Endothelial cell of umbilical vein (primary cell): ENCODE measurements at regions not wholly inside any gene's neighbourhood (a gene's known extent, or its start where the extent isn't known, plus 50 kb on each side); places are given as distances from the start of the nearest gene placed in this dataset.

Experiments used
- BruUV-seq: library from RNA; stranded (reverse); fragments of 400-500 nt; replicated peaks from 2 replicates; lab custom pipeline; 2021; lab: Mats Ljungman, UMichigan
- CTCF ChIA-PET: fragments of 300-600, 350-600 bp; sonication (Branson Sonifier 250); formaldehyde crosslinking; loops from one replicate; lab custom pipeline; 2021; ENCODE audit warnings: antibody characterized with exemption, inconsistent platforms; lab: Charles Lee
- POLR2A ChIA-PET: fragments of 300-600, 350-600 bp; sonication (Branson Sonifier 250); formaldehyde crosslinking; loops from one replicate; lab custom pipeline; 2021; ENCODE audit warnings: antibody characterized with exemption, inconsistent platforms; lab: Charles Lee
- DNase-seq: peaks from one replicate; pipeline ENCODE4 v3.0.0-alpha.2; 2011; ENCODE audit warnings: low read depth, low spot score
- FAIRE-seq: peaks from 2 replicates; lab custom pipeline; 2011; peaks lifted over from hg19 to GRCh38; lab: Jason Lieb, UNC
- H2AFZ ChIP-seq: 2 replicates; pipeline ENCODE4 v1.6.0; 2012; ENCODE audit warnings: low read depth, low read length, control low read depth, inconsistent platforms
- H3K27ac ChIP-seq: 2 replicates; pipeline ENCODE4 v1.5.1; 2011; ENCODE audit warnings: low read depth, mild to moderate bottlenecking, control low read depth, low read length, moderate library complexity; ENCODE audit not compliant: insufficient read depth
- H3K27me3 ChIP-seq, 2 experiments: 2 replicates each; pipeline versions ENCODE4 v1.6.0 to v1.6.1; 2011; ENCODE audit warnings: low read length in 2 of 2, mixed read lengths in 1 of 2; ENCODE audit not compliant: control insufficient read depth in 2 of 2, insufficient read depth in 2 of 2
- H3K36me3 ChIP-seq, 2 experiments: 2 replicates in 1 of 2; 3 replicates in 1 of 2; pipeline ENCODE4 v1.5.1; 2011; ENCODE audit warnings: low read length in 2 of 2, mild to moderate bottlenecking in 1 of 2, moderate library complexity in 1 of 2; ENCODE audit not compliant: control insufficient read depth in 2 of 2, insufficient read depth in 2 of 2; ENCODE audit errors: extremely low read depth in 1 of 2
- H3K4me1 ChIP-seq: 3 replicates; pipeline ENCODE4 v1.5.1; 2011; ENCODE audit warnings: mild to moderate bottlenecking, low read length; ENCODE audit not compliant: control insufficient read depth, insufficient read depth; ENCODE audit errors: extremely low read depth
- H3K4me2 ChIP-seq: 2 replicates; pipeline ENCODE4 v1.6.1; 2011; ENCODE audit warnings: low read length, control low read depth, mixed read lengths; ENCODE audit not compliant: insufficient read depth
- H3K4me3 ChIP-seq, 3 experiments: fragments of 200-600 bp in 1 of 3; sonication (generic), shearing (Covaris generic) in 1 of 3; replicated peaks in 1 of 3; 2 replicates each; pipeline ENCODE4 v1.5.1; 2011 to 2016; ENCODE audit warnings: control low read depth in 3 of 3, low read length in 3 of 3, mild to moderate bottlenecking in 2 of 3, inconsistent platforms in 1 of 3, low read depth in 1 of 3, moderate library complexity in 1 of 3; ENCODE audit not compliant: insufficient read depth in 1 of 3
- H3K79me2 ChIP-seq: 2 replicates; pipeline ENCODE4 v1.6.0; 2012; ENCODE audit warnings: low read length, inconsistent platforms; ENCODE audit not compliant: control insufficient read depth, insufficient read depth
- H3K9ac ChIP-seq: replicated peaks from 2 replicates; pipeline ENCODE3; 2011; ENCODE audit warnings: low read length, control low read depth; ENCODE audit not compliant: insufficient read depth; ENCODE audit errors: extremely low read depth
- H3K9me1 ChIP-seq: replicated peaks from 3 replicates; pipeline ENCODE4 v1.6.0; 2011; ENCODE audit warnings: mild to moderate bottlenecking, low read length; ENCODE audit not compliant: control insufficient read depth, insufficient read depth; ENCODE audit errors: extremely low read depth
- H3K9me3 ChIP-seq: replicated peaks from 2 replicates; pipeline ENCODE4 v1.5.1; 2012; ENCODE audit warnings: low read length, inconsistent platforms; ENCODE audit not compliant: control insufficient read depth, insufficient read depth
- H4K20me1 ChIP-seq: replicated peaks from 2 replicates; pipeline ENCODE3; 2011; ENCODE audit warnings: mild to moderate bottlenecking, low read length; ENCODE audit not compliant: control insufficient read depth, insufficient read depth; ENCODE audit errors: extremely low read depth
- EZH2 ChIP-seq: IDR thresholded peaks from 2 replicates; pipeline ENCODE4 v1.6.1; 2012; ENCODE audit warnings: borderline replicate concordance, low read depth, mild to moderate bottlenecking, moderate library complexity, low read length, inconsistent platforms; ENCODE audit not compliant: severe bottlenecking
- FOS ChIP-seq: IDR thresholded peaks from 2 replicates; pipeline ENCODE4 v1.6.1; 2011; ENCODE audit warnings: mild to moderate bottlenecking, low read length, moderate library complexity, borderline replicate concordance; ENCODE audit not compliant: insufficient read depth
- GATA2 ChIP-seq: IDR thresholded peaks from 2 replicates; pipeline ENCODE4 v1.7.0; 2011; ENCODE audit warnings: low read depth, mild to moderate bottlenecking, moderate library complexity, mixed read lengths, low read length; ENCODE audit not compliant: insufficient read length, insufficient read depth
- JUN ChIP-seq: IDR thresholded peaks from 2 replicates; pipeline ENCODE4 v1.6.1; 2011; ENCODE audit warnings: borderline replicate concordance, low read depth; ENCODE audit not compliant: insufficient read length, insufficient read depth
- MYC ChIP-seq: IDR thresholded peaks from one replicate; pipeline ENCODE4 v1.6.1; 2011; ENCODE audit warnings: mild to moderate bottlenecking, low read depth, low read length
- POLR2A ChIP-seq: IDR thresholded peaks from 2 replicates; pipeline ENCODE4 v1.6.1; 2012; ENCODE audit warnings: low read depth, mild to moderate bottlenecking, control low read depth, low read length
- POLR2AphosphoS5 ChIP-seq: IDR thresholded peaks from 2 replicates; pipeline ENCODE4 v1.6.1; 2012; ENCODE audit warnings: low read depth, mild to moderate bottlenecking, control low read depth, low read length, moderate library complexity; ENCODE audit not compliant: insufficient read depth
- dilution Hi-C: fragments of 300-500 bp; cut with MboI; formaldehyde crosslinking; loops from one replicate; pipeline ENCODE4 v1.15.0; 2019; ENCODE audit warnings: low sequenced_read_pairs; ENCODE audit not compliant: extremely low pct_ligation_motif_present
- intact Hi-C: fragments of 100-400 bp; cut with micrococcal nuclease; formaldehyde crosslinking; loops from one replicate; pipeline ENCODE4 v1.10.0; 2022
- TF ChIP-seq, protein P1 (sequence below): IDR thresholded peaks from 2 replicates; pipeline ENCODE4 v1.6.1; 2011; ENCODE audit not compliant: insufficient read depth, insufficient read length
- TF ChIP-seq, protein P2 (sequence below), 2 donors: IDR thresholded peaks; 1 replicate in 1 of 2; 2 replicates in 1 of 2; pipeline ENCODE4 v1.5.1; 2011; ENCODE audit warnings: low read length in 2 of 2, mild to moderate bottlenecking in 2 of 2, moderate library complexity in 2 of 2, control low read depth in 1 of 2, inconsistent platforms in 1 of 2, low read depth in 1 of 2; ENCODE audit not compliant: insufficient read depth in 1 of 2; ENCODE audit errors: extremely low read depth in 1 of 2

DNA sequence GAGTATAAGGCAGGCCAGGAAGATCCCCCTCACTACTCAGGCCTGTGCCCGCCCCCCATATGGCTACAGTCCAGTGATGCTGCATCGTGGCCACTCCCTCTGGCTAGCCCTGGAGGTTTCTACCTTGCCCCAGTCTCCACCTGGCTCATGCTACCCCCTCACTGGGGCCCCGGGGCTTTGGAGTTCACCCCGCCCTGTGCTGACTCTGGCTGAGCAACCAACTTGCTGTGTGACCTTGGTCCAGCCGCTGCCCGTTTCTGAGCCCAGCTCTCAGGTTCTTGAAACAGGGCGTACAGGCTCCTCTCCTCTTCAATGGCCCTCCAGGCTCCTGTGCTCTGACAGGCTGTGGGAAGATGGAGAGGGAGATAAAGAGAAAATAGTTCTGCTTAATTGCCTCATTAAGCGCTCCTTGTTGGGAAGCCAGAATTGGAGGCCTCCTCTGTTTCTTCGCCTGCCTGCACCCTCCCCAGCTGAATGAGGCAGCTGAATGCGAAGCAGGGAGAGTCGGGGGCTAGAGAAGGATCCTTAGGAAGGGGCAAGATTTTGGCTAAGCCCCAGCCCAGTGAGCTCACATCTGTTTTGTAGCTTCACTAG, 138.2 kb upstream of the NCOR2 start:
- H4K20me1 ChIP-seq = no peaks in the 10 kb centered on the region
- no peaks in the 10 kb centered on the region for H3K36me3 ChIP-seq
- H3K27ac ChIP-seq = no peak overlapping the region
- no peaks in the 10 kb centered on the region for H3K9me3 ChIP-seq
- BruUV-seq = no TSS peak
- FAIRE-seq (no peak), DNase-seq (no peak)
- dilution Hi-C loops (no loop called here), intact Hi-C loops (no loop called here)
- POLR2A ChIA-PET = no interaction called here
- H3K27me3 ChIP-seq = no peaks in the 10 kb centered on the region
- H3K79me2 ChIP-seq = no peaks in the 10 kb centered on the region
- no peak overlapping the region for H2AFZ ChIP-seq
- H3K4me1 ChIP-seq = peaks cover 7% of the 10 kb centered on the region
- no peak overlapping the region for H3K4me3 ChIP-seq
- no peak overlapping the region for H3K4me2 ChIP-seq
- H3K9me1 ChIP-seq = no peaks in the 10 kb centered on the region
- CTCF ChIA-PET = no interaction called here
- TF ChIP-seq POLR2AphosphoS5 (no peak), MYC (no peak), GATA2 (no peak), JUN (no peak), FOS (no peak), EZH2 (no peak), POLR2A (no peak)
- TF ChIP-seq, protein P1, sequence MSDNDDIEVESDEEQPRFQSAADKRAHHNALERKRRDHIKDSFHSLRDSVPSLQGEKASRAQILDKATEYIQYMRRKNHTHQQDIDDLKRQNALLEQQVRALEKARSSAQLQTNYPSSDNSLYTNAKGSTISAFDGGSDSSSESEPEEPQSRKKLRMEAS = no peak
- TF ChIP-seq, protein P2, sequence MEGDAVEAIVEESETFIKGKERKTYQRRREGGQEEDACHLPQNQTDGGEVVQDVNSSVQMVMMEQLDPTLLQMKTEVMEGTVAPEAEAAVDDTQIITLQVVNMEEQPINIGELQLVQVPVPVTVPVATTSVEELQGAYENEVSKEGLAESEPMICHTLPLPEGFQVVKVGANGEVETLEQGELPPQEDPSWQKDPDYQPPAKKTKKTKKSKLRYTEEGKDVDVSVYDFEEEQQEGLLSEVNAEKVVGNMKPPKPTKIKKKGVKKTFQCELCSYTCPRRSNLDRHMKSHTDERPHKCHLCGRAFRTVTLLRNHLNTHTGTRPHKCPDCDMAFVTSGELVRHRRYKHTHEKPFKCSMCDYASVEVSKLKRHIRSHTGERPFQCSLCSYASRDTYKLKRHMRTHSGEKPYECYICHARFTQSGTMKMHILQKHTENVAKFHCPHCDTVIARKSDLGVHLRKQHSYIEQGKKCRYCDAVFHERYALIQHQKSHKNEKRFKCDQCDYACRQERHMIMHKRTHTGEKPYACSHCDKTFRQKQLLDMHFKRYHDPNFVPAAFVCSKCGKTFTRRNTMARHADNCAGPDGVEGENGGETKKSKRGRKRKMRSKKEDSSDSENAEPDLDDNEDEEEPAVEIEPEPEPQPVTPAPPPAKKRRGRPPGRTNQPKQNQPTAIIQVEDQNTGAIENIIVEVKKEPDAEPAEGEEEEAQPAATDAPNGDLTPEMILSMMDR (IDR thresholded peaks at IDR 0.05; ENCODE audit: extremely low read depth in 1 of 2, insufficient read depth in 1 of 2, low read depth in 1 of 2, low read length in 2 of 2) = no peak
- H3K9ac ChIP-seq = no peak overlapping the region
